ENCODE measurements at regions not wholly inside any gene's neighbourhood (a gene's known extent, or its start where the extent isn't known, plus 50 kb on each side); places are given as distances from the start of the nearest gene placed in this dataset.

DNA sequence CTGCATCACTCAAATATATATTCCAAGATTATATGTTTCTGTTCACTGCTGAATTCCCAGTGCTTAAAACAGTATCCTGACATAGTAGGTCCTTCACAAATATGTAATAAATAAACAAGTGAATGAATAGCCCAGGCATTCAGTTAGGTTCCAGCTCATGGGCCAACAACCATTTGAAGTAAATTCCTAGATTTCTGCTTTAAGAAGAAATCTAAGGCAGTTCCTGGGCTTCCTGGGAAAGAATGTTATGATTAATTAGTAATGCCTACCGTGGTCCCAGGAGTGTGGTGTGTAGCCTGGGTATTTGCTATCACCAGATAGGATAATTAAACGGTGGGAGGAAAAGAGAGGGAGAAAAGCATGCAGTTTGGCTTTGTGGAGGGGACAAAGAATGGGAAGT lies 576.8 kb downstream of the SOX6 start:
- no peak for TF ChIP-seq EZH2 (IDR thresholded peaks at IDR 0.05)
- TF ChIP-seq POLR2AphosphoS5 (IDR thresholded peaks at IDR 0.05; ENCODE audit: borderline replicate concordance, low read depth, low read length), result no peak
- TF ChIP-seq FOXP2 (optimal IDR thresholded peaks at IDR 0.05; ENCODE audit: control extremely low read depth, extremely low read length, insufficient read depth), result no peak

Measured in SK-N-MC (cell line).